ENCODE measurements at regions not wholly inside any gene's neighbourhood (a gene's known extent, or its start where the extent isn't known, plus 50 kb on each side); places are given as distances from the start of the nearest gene placed in this dataset.
"Not testable (repeated sequence)": the region's sequence is repeated elsewhere in the genome, so short reads cannot be mapped to it uniquely, and the experiment has no call there.

- DNase-seq, result no peak
Observed at GRCh38 chrX:142483965-142484364, 278.9 kb upstream of the MAGEC2 start.

GRCh38 chrX:142446349-142446748 lies 241.3 kb upstream of the MAGEC2 start:
- DNase-seq, result no peak

GRCh38 chrX:142428916-142429315 lies 223.8 kb upstream of the MAGEC2 start:
- no peak for DNase-seq

GRCh38 chrX:142390998-142391397 lies 185.9 kb upstream of the MAGEC2 start:
- not testable (repeated sequence) for DNase-seq

GRCh38 chrX:142363501-142363900 lies 158.4 kb upstream of the MAGEC2 start:
- DNase-seq, result no peak

- no peak for DNase-seq
Observed at GRCh38 chrX:142359331-142359730, 154.2 kb upstream of the MAGEC2 start.

GRCh38 chrX:142327182-142327581 lies 122.1 kb upstream of the MAGEC2 start:
- no peak for DNase-seq

- DNase-seq, result no peak
Observed at GRCh38 chrX:142312591-142312990, 107.5 kb upstream of the MAGEC2 start.

- no peak for DNase-seq
Observed at GRCh38 chrX:142299406-142299805, 94.3 kb upstream of the MAGEC2 start.

GRCh38 chrX:142296421-142296820 lies 91.3 kb upstream of the MAGEC2 start:
- DNase-seq, result no peak

- no peak for DNase-seq
Observed at GRCh38 chrX:142295190-142295589, 90.1 kb upstream of the MAGEC2 start.

- not testable (repeated sequence) for DNase-seq
Observed at GRCh38 chrX:142270166-142270565, 65.1 kb upstream of the MAGEC2 start.

GRCh38 chrX:142266417-142266816 lies 61.3 kb upstream of the MAGEC2 start:
- DNase-seq, result no peak

GRCh38 chrX:142265549-142265948 lies 60.5 kb upstream of the MAGEC2 start:
- not testable (repeated sequence) for DNase-seq

GRCh38 chrX:142256935-142257334 lies 51.8 kb upstream of the MAGEC2 start:
- no peak for DNase-seq
